ENCODE measurements at regions not wholly inside any gene's neighbourhood (a gene's known extent, or its start where the extent isn't known, plus 50 kb on each side); places are given as distances from the start of the nearest gene placed in this dataset.
A peak's percentile ranks its signal among the peaks of the same experiment; 100 is the strongest.

DNA sequence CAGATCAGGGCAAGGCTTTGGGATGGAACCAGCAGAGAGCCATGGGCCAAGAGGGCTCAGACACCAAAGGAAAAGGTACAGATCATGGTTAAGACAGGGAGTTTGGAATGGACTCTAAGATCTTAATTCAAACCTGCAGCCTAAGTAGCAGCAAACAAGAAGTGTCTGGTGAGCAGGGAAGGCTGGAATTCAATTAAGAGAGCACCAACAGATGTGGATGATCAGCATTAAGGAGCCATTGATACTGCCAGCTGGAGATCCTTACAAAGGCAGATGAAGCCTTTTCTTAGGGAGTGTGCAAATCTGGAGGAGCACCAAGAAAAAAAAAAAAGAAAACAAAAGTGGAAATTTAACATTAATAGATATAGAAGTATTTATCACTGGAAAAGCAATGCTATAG is 516.8 kb downstream of the RASEF start:
- Mint-ChIP-seq H3K36me3 (no peaks in the 10 kb centered on the region), H3K27ac (no peak overlapping the region), H3K27me3 (ENCODE audit: low read depth) (no peaks in the 10 kb centered on the region), H3K4me3 (no peak overlapping the region), H3K9me3 (peaks cover 6% of the 10 kb centered on the region), H3K4me1 (peaks cover 5% of the 10 kb centered on the region)
- no peak for TF ChIP-seq CTCF (IDR thresholded peaks at IDR 0.05; ENCODE audit: unreplicated experiment)
- DNase-seq (ENCODE audit: low spot score in 2 of 2, unreplicated experiment in 2 of 2) = no peak

DNA sequence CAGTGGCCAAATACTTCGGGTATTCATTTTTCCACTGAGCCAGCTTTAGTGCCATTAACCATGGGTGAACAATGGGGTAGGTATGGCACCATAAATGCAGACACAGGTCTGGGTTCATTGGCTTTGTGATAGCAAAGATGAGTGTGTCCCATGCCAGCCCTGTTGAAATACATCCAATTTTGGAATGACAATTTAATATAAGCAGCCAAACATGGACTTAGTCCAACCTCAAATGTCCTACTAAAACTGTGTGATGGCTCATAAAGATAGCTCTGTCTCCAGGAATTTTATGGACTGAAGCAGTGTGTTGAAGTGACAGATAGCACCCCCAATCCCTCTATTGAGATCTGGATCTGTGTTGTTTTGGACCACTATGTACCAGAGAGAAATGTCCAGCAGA is 514.9 kb downstream of the RASEF start:
- no peaks in the 10 kb centered on the region for H3K36me3 Mint-ChIP-seq
- no peaks in the 10 kb centered on the region for H3K27me3 Mint-ChIP-seq (ENCODE audit: low read depth)
- no peak for TF ChIP-seq CTCF (IDR thresholded peaks at IDR 0.05; ENCODE audit: unreplicated experiment)
- no peak for DNase-seq (ENCODE audit: low spot score in 2 of 2, unreplicated experiment in 2 of 2)
- peaks cover 5% of the 10 kb centered on the region for H3K4me1 Mint-ChIP-seq
- H3K4me3 Mint-ChIP-seq = no peak overlapping the region
- no peak overlapping the region for H3K27ac Mint-ChIP-seq
- peaks cover 6% of the 10 kb centered on the region for H3K9me3 Mint-ChIP-seq

DNA sequence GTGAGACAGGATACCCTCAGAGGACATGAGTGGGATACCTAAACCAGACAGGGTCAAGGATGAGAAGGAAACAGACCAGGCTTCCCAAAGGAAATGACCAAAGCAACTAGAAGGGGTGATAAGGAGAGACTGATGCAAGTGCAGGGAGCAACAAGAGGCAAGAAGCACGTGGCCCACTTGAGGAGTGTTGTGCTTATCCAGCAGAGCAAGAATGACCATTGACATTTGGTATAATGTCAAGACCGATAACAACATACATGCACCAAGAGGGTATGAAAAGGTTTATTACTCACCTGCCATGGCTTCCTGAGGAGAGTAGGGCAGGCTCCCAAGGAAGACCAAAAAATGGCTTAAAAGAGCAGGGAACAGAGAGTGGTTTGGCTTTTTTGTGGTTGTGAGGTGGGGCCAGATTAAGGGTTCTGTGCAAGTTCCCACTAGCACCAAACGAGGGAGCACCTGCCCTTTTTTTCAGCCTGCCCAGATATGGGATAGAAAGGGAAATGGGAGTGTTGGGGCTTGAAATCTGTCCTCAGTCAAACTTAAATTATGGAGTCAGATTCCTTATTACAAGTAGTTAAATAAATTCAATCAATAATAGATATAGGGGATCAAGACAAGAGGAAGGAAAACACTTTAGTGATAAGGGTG is 513.6 kb downstream of the RASEF start:
- Mint-ChIP-seq H3K27me3 (ENCODE audit: low read depth) (no peaks in the 10 kb centered on the region), H3K4me1 (peaks cover 15% of the 10 kb centered on the region), H3K27ac (no peak overlapping the region), H3K4me3 (no peak overlapping the region), H3K9me3 (peaks cover 6% of the 10 kb centered on the region), H3K36me3 (no peaks in the 10 kb centered on the region)
- no peak for DNase-seq (ENCODE audit: low spot score in 2 of 2, unreplicated experiment in 2 of 2)
- no peak for TF ChIP-seq CTCF (IDR thresholded peaks at IDR 0.05; ENCODE audit: unreplicated experiment)

DNA sequence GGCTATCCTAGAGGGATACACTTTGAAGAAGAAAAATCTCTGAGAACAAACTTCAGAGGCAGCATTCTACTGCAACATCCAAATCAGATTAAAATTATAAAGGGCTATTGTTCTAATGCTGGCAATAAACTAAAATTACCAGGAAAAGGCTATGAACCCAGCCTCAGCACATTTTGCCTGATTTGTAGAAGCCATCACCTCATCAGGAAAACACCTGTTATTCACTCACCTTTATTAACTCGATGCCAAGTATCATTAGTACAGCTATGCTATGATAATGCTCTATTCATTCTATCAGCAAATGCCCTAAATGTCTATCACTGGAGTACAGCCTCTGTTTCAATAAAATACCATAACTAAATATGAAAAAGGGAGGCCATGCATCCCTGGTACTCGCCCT is 510.2 kb downstream of the RASEF start:
- Mint-ChIP-seq H3K4me3 (no peak overlapping the region), H3K27ac (no peak overlapping the region), H3K36me3 (no peaks in the 10 kb centered on the region), H3K4me1 (peaks cover 36% of the 10 kb centered on the region), H3K9me3 (no peaks in the 10 kb centered on the region), H3K27me3 (ENCODE audit: low read depth) (no peaks in the 10 kb centered on the region)
- no peak for TF ChIP-seq CTCF (IDR thresholded peaks at IDR 0.05; ENCODE audit: unreplicated experiment)
- no peak for DNase-seq (ENCODE audit: low spot score in 2 of 2, unreplicated experiment in 2 of 2)

GRCh38 chr9:82553654-82554366 is 509.1 kb downstream of the RASEF start:
- DNase-seq (ENCODE audit: low spot score in 2 of 2, unreplicated experiment in 2 of 2) = no peak
- Mint-ChIP-seq H3K4me1 (peaks cover 37% of the 10 kb centered on the region), H3K27ac (peak overlapping the region; percentile 91), H3K4me3 (no peak overlapping the region), H3K9me3 (no peaks in the 10 kb centered on the region), H3K36me3 (no peaks in the 10 kb centered on the region), H3K27me3 (ENCODE audit: low read depth) (no peaks in the 10 kb centered on the region)
- TF ChIP-seq CTCF (IDR thresholded peaks at IDR 0.05; ENCODE audit: unreplicated experiment) = no peak

All from mesothelial cell of epicardium (in vitro differentiated cells).